Sciatic nerve (tissue), 2 donors: ENCODE measurements at regions not wholly inside any gene's neighbourhood (a gene's known extent, or its start where the extent isn't known, plus 50 kb on each side); places are given as distances from the start of the nearest gene placed in this dataset.
"Not testable (repeated sequence)": the region's sequence is repeated elsewhere in the genome, so short reads cannot be mapped to it uniquely, and the experiment has no call there.

ENCODE experiments used
- ATAC-seq: fragments of 200-7000 bp; cut with Tn5 transposase; one replicate; pipeline ENCODE4 v1.9.1; 2020; ENCODE audit warnings: mild to moderate bottlenecking, moderate library complexity
- DNase-seq: peaks from one replicate; pipeline ENCODE4 v3.0.0-alpha.2; 2020; ENCODE audit warnings: low spot score
- intact Hi-C: fragments of 100-400 bp; cut with DNase I; formaldehyde crosslinking; loops from one replicate; pipeline ENCODE4 v1.14.2; 2022
- donor health status: DM: no; HTN: no; CAD: no.
- donor health status: DM: no; HTN: no; CAD: no.

DNA sequence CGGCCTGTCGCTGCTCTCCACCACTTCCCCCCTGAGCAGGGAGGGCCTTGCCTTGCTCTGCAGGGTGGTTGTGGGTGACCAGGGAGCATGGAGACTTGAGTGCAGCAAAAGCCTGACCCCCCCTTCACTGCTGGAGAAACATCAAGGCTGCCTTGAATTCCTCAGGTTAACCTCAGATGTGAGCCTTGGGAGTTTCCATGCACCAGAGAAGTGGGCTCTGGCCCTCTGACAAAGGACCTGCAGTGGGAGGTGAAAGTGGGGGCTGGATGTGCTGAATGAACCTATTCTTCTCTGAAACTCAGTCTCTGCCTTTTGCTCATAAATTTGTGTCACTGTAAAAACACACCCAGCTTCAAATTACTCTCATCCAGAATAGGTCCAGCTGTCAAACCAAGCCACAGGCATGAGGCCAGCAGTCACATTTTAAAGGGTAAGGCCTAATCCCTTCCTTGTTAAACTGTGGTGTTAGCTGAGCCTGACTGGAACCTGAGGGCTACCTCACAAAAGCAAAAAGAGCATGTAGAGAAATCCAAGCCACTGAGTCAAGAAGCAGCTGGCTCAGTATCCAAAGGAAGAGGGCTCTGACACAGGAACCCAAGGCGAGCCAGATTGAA, 356.8 kb downstream of the CCSER2 start:
- ATAC-seq (no peak), DNase-seq (no peak)
- intact Hi-C loops, result no loop called here

DNA sequence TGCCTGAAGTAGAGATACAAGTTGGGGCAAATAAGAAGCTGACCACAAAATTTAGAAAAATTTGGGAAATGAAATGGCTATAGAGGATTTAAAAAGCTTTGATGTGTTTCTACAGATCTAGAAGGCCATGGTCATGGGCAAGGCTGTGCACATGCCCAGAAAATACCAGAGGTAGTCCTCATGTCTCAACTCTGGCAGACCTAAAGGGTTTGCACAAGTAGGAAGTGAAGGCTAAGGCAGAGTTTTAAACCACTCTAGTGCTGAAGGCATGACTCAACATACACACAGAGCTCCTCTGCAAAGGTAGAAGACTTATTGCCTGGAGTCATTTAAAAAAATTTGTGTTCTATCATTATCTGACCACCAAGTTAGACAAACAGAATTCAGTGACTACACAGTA, 364.6 kb downstream of the CCSER2 start:
- no peak for ATAC-seq

DNA sequence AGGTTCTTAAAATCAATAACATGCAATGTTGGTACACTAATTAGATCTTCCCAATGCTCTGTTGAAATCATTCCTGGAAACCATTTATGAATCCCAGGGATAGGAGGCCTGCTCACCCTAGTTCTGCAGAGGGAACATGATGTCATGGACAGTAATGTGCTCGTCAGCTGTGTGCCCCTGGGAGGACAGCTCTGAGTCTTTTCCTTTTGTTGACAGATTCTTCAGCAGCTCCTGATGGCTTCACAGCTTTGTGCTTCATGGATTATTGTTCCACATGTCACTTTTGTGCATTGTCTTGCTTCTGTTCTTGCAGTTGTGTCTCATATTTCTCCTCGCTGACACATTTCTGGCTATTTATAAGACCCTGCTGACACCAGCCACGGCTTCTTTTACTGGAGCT, 367.5 kb downstream of the CCSER2 start:
- ATAC-seq (no peak), DNase-seq (no peak)
- intact Hi-C loops, result no loop called here

More for the DNA sequence above, 364.6 kb downstream of the CCSER2 start:
- intact Hi-C loops, result loop anchor here (5.0 kb wide), 1 partner anchor 1579 kb away; no protein-coding TSS in a partner anchor
- no peak for DNase-seq

DNA sequence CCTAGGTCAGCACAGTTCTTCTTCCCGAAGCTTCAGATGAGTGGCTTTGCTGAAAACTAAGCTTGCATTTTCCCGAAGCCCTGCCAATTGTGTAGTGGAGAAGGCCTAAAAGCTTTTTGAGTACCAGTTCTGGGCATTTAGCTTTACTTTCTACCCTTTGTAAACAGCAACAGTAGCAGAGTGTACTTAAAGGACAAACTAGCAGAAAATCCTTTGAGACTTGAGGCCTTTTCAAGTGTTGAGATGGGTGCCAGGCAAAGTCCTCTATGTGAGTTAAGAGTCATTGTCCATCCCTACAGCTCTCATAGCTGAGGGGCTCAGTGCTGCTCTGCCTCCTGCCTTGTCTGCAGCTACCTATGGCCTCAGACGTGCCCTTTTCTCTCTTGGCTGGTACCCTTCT, 368.2 kb downstream of the CCSER2 start:
- no peak for ATAC-seq
- no peak for DNase-seq
- intact Hi-C loops, result no loop called here

DNA sequence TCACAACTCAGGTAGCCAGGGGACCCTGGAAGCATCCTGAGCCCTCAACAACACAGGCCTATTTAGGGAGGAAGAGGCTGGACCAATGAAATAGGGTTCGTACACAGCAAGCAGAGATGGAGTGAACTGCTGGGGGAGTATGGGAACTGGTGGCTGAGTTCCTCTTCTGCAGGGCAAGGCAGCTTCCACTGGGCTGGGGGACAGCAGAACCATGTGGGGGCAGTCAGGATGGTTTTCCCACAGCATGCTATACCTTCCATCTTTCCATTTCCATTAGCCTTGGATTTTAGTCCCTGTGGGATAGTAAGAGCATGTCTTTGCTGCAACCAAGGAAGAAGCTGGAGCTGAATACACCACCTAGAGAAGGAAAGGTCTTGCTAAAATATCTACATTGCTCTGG, 370.6 kb downstream of the CCSER2 start:
- no peak for ATAC-seq
- intact Hi-C loops, result no loop called here
- DNase-seq, result no peak

DNA sequence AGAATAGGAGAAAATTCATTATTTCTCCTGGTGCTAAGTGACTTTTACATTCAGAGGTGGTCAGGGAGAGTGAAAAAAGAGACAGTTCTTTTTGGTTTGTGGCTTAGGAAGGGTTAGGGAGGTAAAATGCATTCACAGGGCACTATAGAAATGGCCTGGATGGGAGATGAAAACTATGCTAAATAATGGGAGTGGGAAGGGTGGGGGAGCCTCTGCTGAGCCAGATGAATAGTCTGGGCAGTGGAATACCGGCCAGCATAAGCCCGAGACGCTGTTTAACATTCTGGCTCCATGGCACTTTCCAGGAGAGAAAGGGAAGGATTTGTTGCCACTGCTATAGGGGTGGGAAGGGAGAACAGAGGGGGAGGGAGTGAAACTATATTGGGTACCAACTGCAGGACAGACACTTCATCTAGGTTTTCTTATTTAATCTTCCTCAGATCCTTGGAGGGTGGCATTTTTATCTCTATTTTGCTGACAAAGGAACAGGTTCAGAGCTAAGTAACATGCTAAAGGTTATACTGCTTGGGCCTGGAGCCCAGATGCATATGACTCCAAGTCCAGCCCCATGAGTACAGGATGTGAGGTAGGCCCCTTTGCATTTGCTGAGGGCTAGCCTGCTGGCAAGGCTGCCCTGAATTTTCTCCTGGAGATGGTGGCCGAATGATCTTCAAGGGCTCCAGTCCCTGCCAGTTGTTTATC, 372.4 kb downstream of the CCSER2 start:
- ATAC-seq, result no peak
- DNase-seq, result no peak

DNA sequence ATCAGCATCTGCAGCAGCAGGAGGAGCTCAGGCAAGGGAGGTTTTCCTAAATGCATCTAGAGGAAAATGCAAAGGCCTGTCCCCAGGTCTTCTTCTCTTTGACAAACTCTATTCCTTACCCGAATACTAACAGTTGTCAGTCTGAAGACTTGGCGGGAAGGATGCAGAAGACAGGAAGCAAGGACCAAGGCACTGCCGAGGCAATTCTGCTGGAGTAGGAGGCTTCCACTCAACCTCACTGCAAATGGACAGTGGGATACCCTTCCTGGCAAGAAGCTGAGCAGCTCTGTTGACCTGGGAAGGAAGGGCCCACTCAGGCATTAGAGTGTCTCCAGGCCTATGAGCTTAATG, 373.0 kb downstream of the CCSER2 start:
- ATAC-seq (no peak), DNase-seq (no peak)
- intact Hi-C loops, result no loop called here

More for the DNA sequence above, 372.4 kb downstream of the CCSER2 start:
- intact Hi-C loops, result no loop called here

DNA sequence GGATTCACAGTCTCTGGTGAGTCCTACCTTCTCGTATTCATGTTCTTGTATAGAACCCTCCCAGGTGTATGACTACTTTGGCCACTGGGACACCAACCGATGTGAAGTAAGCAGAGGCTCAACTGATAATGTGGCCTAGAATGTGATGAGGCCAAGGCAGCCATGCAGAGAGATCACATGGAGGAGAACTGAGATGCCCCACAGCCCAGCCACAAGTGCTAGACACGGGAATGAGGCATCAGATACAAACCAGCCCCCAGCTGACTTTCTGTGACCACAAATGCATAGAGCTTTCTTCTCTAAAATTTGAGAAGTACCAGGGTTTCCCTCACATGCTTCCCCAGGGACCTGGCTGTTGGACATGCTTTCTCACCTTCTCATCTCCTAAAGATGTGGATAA, 375.7 kb downstream of the CCSER2 start:
- ATAC-seq, result no peak
- intact Hi-C loops, result no loop called here
- no peak for DNase-seq

DNA sequence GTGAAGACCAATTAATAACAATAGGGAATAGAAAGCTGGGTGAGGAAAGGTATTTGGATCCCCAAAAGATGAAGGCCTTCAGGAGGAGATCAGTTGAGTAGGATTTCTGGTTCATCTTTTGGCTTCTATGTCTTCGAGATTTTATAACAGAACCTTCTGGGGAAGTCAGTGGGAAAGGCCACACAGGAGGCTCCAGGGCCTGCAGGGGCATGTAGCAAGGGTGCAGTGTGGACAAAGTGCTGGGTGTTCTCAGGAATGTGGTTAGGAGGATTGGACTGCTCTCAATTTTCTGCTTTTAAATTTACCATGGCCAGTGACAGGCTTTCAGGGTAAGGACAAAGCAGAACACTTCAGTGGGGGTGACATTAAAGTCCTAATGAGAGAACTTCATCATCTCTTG, 378.0 kb downstream of the CCSER2 start:
- DNase-seq, result no peak
- intact Hi-C loops, result no loop called here
- no peak for ATAC-seq

DNA sequence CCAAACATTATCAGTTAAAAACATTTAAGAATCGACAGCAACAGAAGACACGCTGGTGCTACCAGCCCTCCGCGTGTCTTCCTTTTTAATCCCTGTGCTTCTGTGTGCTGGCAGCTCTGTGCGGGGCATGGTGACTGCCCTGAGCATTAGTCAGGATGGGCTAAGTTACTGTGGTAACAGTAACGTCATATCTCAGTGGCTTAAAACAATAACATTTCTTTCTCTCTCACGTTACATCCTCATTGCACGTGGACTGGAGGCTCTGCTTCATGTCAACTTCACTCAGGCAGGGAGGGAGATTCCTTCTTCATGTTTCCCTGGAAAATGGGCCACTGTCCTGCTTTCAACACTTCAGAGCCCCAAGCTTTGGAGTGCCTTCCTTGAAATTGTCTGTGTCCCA, 378.5 kb downstream of the CCSER2 start:
- ATAC-seq (no peak), DNase-seq (no peak)
- intact Hi-C loops, result no loop called here

DNA sequence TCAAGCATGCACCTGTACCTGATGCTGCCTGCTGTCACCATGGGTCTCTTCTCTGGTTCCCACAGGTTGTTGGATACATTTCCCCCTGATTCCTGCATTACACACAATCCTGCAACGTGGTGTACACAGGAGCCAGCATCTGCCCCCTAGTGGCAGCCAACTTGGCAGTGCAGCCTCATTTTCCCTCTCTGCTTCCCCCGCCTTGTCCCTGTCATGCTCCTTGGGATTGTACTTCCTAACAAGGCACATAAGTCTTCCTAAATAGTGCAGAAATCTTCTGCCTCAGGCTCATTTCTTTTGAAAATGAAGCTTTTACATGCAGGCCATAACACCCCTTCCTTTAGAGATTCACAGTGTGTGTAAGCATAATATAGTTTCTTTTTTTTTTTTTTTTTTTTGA, 387.5 kb downstream of the CCSER2 start:
- ATAC-seq (no peak), DNase-seq (no peak)
- intact Hi-C loops, result no loop called here

DNA sequence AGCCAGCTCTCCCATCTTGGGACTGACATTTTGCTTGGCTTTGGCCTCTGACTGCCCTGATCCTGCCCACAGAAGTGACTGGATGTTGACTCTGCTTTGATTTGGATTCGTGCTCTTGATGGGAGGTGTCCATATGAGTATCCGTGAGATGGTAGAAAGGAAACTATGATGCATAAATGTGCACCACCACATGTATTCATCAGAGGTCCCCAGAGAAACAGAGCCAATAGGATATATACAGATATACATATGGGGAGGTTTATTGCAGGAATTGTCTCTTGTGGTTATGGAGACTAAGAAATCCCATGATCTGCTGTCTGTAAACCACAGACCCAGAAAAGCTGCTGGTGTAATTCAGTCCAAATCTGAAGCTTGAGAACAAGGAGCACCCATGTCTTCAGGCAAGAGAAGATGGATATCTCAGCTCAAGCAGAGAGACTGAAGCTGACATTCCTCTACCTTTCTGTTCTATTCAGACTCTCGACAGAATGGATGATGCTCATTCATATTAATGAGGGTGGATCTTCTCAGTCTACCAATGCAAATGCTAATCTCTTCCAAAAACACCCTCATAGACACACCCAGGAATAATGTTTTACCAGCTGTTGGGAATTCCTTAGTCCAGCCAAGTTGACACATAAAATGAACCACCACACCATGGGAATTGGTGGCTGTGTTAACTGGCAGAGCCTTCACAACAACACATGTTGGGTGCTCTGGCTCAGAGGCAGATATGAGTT, 390.7 kb downstream of the CCSER2 start:
- intact Hi-C loops, result no loop called here
- no peak for ATAC-seq
- no peak for DNase-seq

DNA sequence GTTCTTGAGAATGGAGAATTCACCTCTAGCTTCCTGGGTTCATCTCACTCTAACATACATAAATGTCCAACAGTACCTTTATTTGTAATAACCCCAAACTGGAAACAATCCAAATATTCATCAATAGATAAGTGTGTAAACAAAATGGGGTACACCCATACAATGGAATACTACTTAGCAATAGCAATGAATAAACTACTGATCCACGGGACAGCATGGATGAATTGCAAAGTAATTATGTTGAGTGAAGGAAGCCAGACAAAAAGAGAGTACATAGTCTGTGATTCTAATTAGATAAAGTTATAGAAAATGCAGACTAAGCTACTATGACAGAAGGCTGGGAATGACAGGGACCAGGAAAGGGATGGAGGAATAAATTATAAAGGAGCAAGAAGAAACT, 391.3 kb downstream of the CCSER2 start:
- DNase-seq (no peak), ATAC-seq (no peak)
- intact Hi-C loops, result no loop called here

DNA sequence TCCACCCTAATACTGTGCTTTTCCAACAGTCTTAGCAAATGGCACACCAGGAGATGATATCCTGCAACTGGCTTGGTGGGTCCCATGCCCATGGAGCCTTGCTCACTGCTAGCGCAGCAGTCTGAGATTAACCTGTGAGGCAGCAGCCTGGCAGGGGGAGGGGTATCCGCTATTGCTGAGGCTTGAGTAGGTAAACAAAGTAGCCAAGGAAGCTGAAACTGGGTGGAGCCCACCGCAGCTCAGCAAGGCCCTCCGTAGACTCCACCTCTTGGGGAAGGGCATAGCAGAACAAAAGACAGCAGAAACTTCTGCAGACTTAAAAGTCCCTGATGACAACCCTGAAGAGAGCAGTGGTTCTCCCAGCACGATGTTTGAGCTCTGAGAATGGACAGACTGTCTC, 399.0 kb downstream of the CCSER2 start:
- DNase-seq (no peak), ATAC-seq (no peak)
- intact Hi-C loops, result no loop called here

DNA sequence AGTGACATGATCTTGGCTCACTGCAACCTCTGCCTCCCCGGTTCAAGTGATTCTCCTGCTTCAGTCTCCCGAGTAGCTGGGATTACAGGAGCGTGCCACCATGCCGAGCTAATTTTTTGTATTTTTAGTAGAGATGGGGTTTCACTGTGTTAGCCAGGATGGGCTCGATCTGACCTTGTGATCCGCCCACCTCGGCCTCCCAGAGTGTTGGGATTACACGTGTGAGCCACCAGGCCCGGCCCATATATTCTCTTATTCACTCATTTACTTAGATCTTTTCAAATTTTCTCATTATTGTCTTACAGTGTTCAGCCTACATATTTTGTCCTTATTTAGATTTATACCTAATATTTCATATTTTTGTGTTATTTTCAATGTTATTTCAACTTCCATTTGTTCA, 410.7 kb downstream of the CCSER2 start:
- DNase-seq, ATAC-seq, intact Hi-C loops: not testable (repeated sequence)

DNA sequence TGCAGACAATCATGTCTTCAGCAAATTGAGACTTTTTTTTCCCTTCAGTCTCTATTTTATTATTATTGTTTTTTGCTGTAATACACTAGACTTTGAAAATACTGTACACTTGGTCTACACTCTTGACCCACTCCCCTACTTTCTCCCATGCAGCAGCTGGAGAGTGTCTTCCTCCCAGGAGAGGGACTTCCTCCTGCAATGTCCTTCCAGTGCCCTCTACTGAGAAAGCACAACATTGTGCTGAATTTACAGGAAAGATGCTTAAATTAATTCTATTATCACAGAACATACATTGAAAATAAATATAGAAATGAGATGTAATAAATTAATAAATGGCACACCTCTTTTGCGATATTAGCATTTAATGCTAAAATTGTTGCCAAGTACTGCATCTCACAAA, 411.3 kb downstream of the CCSER2 start:
- no peak for ATAC-seq
- DNase-seq, result no peak
- intact Hi-C loops, result no loop called here

DNA sequence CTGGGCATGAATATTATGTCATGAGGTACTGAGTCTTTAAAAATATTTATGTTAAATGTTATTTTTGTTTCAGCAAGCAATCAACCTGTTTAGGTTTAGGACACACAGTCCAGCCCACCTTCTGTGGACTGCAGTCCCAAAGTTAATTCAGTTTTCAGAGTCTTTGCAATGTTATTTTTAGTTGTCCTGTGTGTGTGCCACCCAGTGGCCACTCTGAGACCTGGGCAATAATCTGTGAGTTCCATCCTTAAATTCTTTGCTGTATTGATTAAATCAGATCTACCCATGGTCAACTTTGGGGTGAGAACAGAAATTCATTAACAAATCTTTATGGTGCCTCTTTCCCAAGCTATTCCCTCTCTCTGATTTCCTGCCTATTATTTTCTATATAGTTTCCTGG, 415.1 kb downstream of the CCSER2 start:
- intact Hi-C loops, result no loop called here
- DNase-seq, result no peak
- ATAC-seq, result no peak

DNA sequence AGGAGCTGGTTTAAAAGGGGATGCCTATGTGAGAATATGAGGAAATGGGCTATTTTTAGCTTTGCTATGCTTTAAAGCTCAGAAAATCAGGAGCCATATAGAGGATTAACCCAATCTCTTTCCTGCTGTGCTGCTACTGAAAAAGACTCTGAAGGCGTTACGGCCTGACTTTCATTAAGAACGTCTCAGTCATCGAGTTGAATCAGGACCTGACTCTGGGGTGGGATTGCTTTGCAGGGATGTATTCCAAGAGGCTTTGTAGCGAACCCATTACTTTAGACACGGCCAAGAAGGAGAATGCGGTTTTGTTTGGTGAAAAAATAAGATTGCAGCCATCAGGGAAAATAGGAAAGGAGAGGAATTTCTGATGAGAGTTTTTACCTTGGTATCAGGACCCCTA, 426.9 kb downstream of the CCSER2 start:
- intact Hi-C loops, result no loop called here
- DNase-seq (no peak), ATAC-seq (no peak)

DNA sequence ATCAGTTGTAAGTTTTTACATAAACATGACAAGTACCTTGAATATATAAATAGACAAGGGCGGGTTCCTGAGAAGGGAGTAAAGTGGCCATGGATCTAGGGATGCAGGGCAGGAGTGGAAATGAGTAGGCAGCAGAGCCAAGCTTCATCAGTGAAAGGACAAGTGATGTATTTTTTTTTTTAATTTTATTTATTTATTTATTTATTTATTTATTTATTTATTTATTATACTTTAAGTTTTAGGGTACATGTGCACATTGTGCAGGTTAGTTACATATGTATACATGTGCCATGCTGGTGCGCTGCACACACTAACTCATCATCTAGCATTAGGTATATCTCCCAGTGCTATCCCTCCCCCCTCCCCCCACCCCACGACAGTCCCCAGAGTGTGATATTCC, 428.3 kb downstream of the CCSER2 start:
- DNase-seq, intact Hi-C loops, ATAC-seq: not testable (repeated sequence)

DNA sequence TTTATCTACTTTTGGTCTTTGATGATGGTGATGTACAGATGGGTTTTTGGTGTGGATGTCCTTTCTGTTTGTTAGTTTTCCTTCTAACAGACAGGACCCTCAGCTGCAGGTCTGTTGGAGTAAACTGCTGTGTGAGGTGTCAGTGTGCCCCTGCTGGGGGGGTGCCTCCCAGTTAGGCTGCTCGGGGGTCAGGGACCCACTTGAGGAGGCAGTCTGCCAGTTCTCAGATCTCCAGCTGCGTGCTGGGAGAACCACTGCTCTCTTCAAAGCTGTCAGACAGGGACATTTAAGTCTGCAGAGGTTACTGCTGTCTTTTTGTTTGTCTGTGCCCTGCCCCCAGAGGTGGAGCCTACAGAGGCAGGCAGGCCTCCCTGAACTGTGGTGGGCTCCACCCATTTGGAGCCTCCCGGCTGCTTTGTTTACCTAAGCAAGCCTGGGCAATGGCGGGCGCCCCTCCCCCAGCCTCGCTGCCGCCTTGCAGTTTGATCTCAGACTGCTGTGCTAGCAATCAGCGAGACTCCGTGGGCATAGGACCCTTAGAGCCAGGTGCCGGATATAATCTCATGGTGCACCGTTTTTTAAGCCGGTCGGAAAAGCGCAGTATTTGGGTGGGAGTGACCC, 433.7 kb downstream of the CCSER2 start:
- intact Hi-C loops, ATAC-seq, DNase-seq: not testable (repeated sequence)
